ENCODE measurements at regions not wholly inside any gene's neighbourhood (a gene's known extent, or its start where the extent isn't known, plus 50 kb on each side); places are given as distances from the start of the nearest gene placed in this dataset.

GRCh38 chr10:1928606-1929005, 191.3 kb upstream of the ADARB2 start:
- no peaks in the 10 kb centered on the region for H3K27me3 ChIP-seq
- H3K36me3 ChIP-seq = no peaks in the 10 kb centered on the region
- 68% methylated on average over 7 of the region's 7 CpGs for WGBS
- no peak for DNase-seq (ENCODE audit: low spot score in 2 of 2)
- no peaks in the 10 kb centered on the region for H3K9me3 ChIP-seq
- no peaks in the 10 kb centered on the region for H3K4me1 ChIP-seq
- H3K4me3 ChIP-seq = no peak overlapping the region
- TF ChIP-seq CTCF (IDR thresholded peaks at IDR 0.05) = no peak
- no peak for TF ChIP-seq EP300 (IDR thresholded peaks at IDR 0.05)
- no peak for TF ChIP-seq POLR2AphosphoS5 (IDR thresholded peaks at IDR 0.05)
- no peak for TF ChIP-seq POLR2A (IDR thresholded peaks at IDR 0.05)
- no peak overlapping the region for H3K27ac ChIP-seq

- WGBS = 93% methylated on average over 10 of the region's 12 CpGs
- DNase-seq (ENCODE audit: low spot score in 2 of 2) = no peak
Measured at GRCh38 chr10:1923998-1924397, 186.7 kb upstream of the ADARB2 start.

GRCh38 chr10:1923586-1923985, 186.3 kb upstream of the ADARB2 start:
- H3K4me1 ChIP-seq = no peaks in the 10 kb centered on the region
- H3K36me3 ChIP-seq = no peaks in the 10 kb centered on the region
- TF ChIP-seq EP300 (IDR thresholded peaks at IDR 0.05) (no peak), POLR2AphosphoS5 (IDR thresholded peaks at IDR 0.05) (no peak), POLR2A (IDR thresholded peaks at IDR 0.05) (no peak), CTCF (IDR thresholded peaks at IDR 0.05) (no peak)
- no peaks in the 10 kb centered on the region for H3K27me3 ChIP-seq
- WGBS = 41% methylated on average over 7 of the region's 8 CpGs
- H3K27ac ChIP-seq = no peak overlapping the region
- H3K9me3 ChIP-seq = no peaks in the 10 kb centered on the region
- DNase-seq (ENCODE audit: low spot score in 2 of 2) = no peak
- no peak overlapping the region for H3K4me3 ChIP-seq

More at GRCh38 chr10:1923998-1924397, 186.7 kb upstream of the ADARB2 start:
- Histone ChIP-seq H3K36me3 (no peaks in the 10 kb centered on the region), H3K27ac (no peak overlapping the region), H3K4me3 (no peak overlapping the region), H3K4me1 (no peaks in the 10 kb centered on the region), H3K9me3 (no peaks in the 10 kb centered on the region), H3K27me3 (no peaks in the 10 kb centered on the region)
- TF ChIP-seq POLR2AphosphoS5 (IDR thresholded peaks at IDR 0.05) = no peak
- no peak for TF ChIP-seq CTCF (IDR thresholded peaks at IDR 0.05)
- TF ChIP-seq EP300 (IDR thresholded peaks at IDR 0.05) = no peak
- TF ChIP-seq POLR2A (IDR thresholded peaks at IDR 0.05) = no peak

- DNase-seq (ENCODE audit: low spot score in 2 of 2) = no peak
- H3K9me3 ChIP-seq = no peaks in the 10 kb centered on the region
- H3K27me3 ChIP-seq = no peaks in the 10 kb centered on the region
- no peak for TF ChIP-seq EP300 (IDR thresholded peaks at IDR 0.05)
- TF ChIP-seq POLR2A (IDR thresholded peaks at IDR 0.05) = no peak
- TF ChIP-seq POLR2AphosphoS5 (IDR thresholded peaks at IDR 0.05) = no peak
- TF ChIP-seq CTCF (IDR thresholded peaks at IDR 0.05) = no peak
- WGBS = 84% methylated on average over 4 of the region's 4 CpGs
- no peaks in the 10 kb centered on the region for H3K4me1 ChIP-seq
- H3K4me3 ChIP-seq = no peak overlapping the region
- H3K27ac ChIP-seq = no peak overlapping the region
- no peaks in the 10 kb centered on the region for H3K36me3 ChIP-seq
Measured at GRCh38 chr10:1920941-1921340, 183.6 kb upstream of the ADARB2 start.

- Histone ChIP-seq H3K4me1 (no peaks in the 10 kb centered on the region), H3K4me3 (no peak overlapping the region), H3K9me3 (no peaks in the 10 kb centered on the region), H3K36me3 (no peaks in the 10 kb centered on the region), H3K27me3 (no peaks in the 10 kb centered on the region), H3K27ac (no peak overlapping the region)
- WGBS = 77% methylated on average over 4 of the region's 4 CpGs
- DNase-seq (ENCODE audit: low spot score in 2 of 2) = no peak
- TF ChIP-seq POLR2AphosphoS5 (IDR thresholded peaks at IDR 0.05) (no peak), POLR2A (IDR thresholded peaks at IDR 0.05) (no peak), CTCF (IDR thresholded peaks at IDR 0.05) (no peak), EP300 (IDR thresholded peaks at IDR 0.05) (no peak)
Measured at GRCh38 chr10:1920127-1920526, 182.8 kb upstream of the ADARB2 start.

Measured in suprapubic skin (tissue), 4 donors.